ENCODE measurements at regions not wholly inside any gene's neighbourhood (a gene's known extent, or its start where the extent isn't known, plus 50 kb on each side); places are given as distances from the start of the nearest gene placed in this dataset.
"Not testable (repeated sequence)": the region's sequence is repeated elsewhere in the genome, so short reads cannot be mapped to it uniquely, and the experiment has no call there.

- no peak overlapping the region for H3K4me3 ChIP-seq (ENCODE audit: low read depth, low read length)
These were observed 177.7 kb upstream of the PRSS1 start for GRCh38 chr7:142571581-142571980.

GRCh38 chr7:142569851-142570250 is 179.4 kb upstream of the PRSS1 start:
- no peak for DNase-seq (ENCODE audit: low read depth)
- no peak for TF ChIP-seq CTCF (IDR thresholded peaks at IDR 0.05; ENCODE audit: control insufficient read depth, extremely low read depth, insufficient read depth)
- no peak overlapping the region for H3K4me3 ChIP-seq (ENCODE audit: low read depth, low read length)

More at GRCh38 chr7:142571581-142571980, 177.7 kb upstream of the PRSS1 start:
- TF ChIP-seq CTCF (IDR thresholded peaks at IDR 0.05; ENCODE audit: control insufficient read depth, extremely low read depth, insufficient read depth): no peak
- no peak for DNase-seq (ENCODE audit: low read depth)

DNA sequence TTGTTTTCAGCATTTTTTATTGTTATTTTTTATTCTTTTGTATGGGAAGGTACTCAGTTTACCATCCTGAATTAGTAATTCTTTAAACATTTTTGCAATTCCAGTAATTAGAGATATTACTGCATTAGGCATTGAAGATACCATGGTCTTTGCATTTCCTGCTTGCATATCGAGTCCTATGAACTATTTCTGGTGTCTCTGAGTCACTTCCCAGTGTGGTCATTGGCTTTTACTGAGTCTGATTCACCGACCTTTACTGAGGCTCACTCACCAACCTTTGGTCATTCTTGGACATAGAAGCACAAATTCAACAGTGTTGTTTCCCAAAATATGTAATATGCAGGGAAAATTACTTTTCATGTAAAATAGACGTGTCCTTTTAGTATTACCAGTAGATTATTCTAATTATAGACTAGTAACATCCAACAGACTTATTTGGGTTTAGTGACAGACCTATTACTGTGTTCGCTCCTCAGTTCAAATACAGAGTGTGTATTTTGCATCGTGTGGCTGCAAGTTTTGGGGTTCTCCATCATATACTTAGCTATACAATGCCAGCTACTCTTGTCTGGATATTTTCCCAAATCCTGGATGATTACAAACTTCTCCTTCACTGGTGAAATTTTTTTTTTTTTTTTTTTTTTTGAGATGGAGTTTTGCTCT is 180.7 kb upstream of the PRSS1 start:
- H3K4me3 ChIP-seq (ENCODE audit: low read depth, low read length): no peak overlapping the region
- no peak for DNase-seq (ENCODE audit: low read depth)
- TF ChIP-seq CTCF (IDR thresholded peaks at IDR 0.05; ENCODE audit: control insufficient read depth, extremely low read depth, insufficient read depth): no peak

GRCh38 chr7:142567201-142568075 is 181.8 kb upstream of the PRSS1 start:
- no peak for DNase-seq (ENCODE audit: low read depth)
- TF ChIP-seq CTCF (IDR thresholded peaks at IDR 0.05; ENCODE audit: control insufficient read depth, extremely low read depth, insufficient read depth): no peak
- no peak overlapping the region for H3K4me3 ChIP-seq (ENCODE audit: low read depth, low read length)

- no peak overlapping the region for H3K4me3 ChIP-seq (ENCODE audit: low read depth, low read length)
- DNase-seq (ENCODE audit: low read depth): no peak
- no peak for TF ChIP-seq CTCF (IDR thresholded peaks at IDR 0.05; ENCODE audit: control insufficient read depth, extremely low read depth, insufficient read depth)
These were observed 183.0 kb upstream of the PRSS1 start for GRCh38 chr7:142566271-142566670.

- DNase-seq (ENCODE audit: low read depth); H3K4me3 ChIP-seq (ENCODE audit: low read depth, low read length): not testable (repeated sequence)
These were observed 185.1 kb upstream of the PRSS1 start for GRCh38 chr7:142564125-142564524.

DNA sequence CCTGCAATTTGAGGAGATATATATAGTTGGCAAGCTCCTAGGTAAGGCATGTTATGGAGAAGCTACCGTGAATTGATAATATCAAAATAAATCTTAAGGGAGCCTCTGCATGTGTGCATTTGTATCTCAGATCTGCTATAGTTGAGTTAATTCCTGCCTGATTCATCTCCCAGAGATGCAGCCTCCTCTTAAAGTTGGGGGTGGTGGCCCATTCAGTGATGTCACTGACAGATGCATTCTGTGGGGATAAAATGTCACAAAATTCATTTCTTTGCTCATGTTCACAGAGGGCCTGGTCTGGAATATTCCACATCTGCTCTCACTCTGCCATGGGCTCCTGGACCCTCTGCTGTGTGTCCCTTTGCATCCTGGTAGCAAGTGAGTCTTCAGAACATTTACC is 185.8 kb upstream of the PRSS1 start:
- TF ChIP-seq CTCF (IDR thresholded peaks at IDR 0.05; ENCODE audit: control insufficient read depth, extremely low read depth, insufficient read depth): no peak
- no peak overlapping the region for H3K4me3 ChIP-seq (ENCODE audit: low read depth, low read length)
- DNase-seq (ENCODE audit: low read depth): no peak
